GM21576 (cell line): ENCODE measurements at regions not wholly inside any gene's neighbourhood (a gene's known extent, or its start where the extent isn't known, plus 50 kb on each side); places are given as distances from the start of the nearest gene placed in this dataset.
A peak's percentile ranks its signal among the peaks of the same experiment; 100 is the strongest.

ENCODE experiments used
- ATAC-seq: cut with Tn5 transposase; IDR thresholded peaks from one replicate; pipeline ENCODE4 v1.9.1; 2021; ENCODE audit warnings: mild to moderate bottlenecking, moderate library complexity; ENCODE audit not compliant: unreplicated experiment

DNA sequence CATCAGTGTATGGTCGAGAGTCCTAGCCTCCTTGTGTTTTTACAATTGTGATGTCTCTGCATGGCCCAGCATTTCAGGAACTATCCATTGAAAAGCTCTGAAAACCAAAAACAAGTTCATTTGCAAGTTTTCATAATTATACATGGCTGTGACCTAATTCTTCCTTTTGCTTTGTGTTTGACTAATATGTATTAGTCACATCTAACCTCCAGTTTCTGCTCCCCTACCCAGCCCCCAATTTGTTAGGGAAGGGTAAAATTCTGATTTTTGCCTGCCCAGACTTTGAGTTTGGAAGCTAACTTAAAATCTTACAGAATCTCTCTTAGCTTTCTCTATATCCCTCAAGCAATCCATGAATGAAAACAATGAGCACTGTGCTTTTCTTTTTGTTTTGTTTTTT lies 128.2 kb upstream of the SEMA6A start:
- ATAC-seq = no peak

DNA sequence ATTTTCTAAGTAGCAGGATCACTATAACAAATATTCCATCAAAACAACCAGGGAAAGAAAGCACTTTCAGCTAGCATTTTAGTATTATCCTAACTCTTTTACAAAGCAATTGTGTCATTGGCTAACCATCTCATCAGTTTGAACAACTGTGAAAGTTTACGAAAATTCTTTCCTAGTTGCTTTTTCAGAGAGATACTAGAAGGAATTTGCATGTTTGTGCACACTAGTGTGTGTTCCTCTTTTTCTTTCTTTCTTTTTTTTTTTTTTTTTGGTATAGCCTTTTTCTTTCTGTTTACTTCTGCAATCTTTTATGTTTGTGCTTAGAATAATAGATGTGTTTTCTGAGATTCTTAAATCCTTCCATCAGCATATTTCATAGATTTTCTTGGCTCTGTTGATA lies 124.7 kb upstream of the SEMA6A start:
- ATAC-seq = no peak

DNA sequence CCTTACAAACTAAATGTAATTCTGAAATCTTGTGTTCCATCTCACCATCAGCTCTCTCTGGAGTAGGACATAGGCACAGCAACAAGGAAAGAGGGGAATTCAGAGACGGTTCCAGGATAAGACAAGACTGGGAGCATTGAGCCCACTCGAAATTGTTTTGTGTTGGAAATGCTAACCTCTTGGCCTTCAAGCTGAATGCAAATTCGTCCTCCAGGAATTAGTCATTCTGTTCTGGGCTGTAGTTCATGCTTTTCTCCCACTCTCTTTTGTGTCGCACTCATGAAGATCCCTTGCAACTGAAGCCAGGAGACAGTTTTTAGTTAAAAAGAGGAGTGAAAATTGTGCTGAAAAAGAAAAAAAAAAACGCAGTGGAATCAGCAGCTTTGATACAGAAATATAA lies 121.7 kb upstream of the SEMA6A start:
- peak; percentile 70 for ATAC-seq

DNA sequence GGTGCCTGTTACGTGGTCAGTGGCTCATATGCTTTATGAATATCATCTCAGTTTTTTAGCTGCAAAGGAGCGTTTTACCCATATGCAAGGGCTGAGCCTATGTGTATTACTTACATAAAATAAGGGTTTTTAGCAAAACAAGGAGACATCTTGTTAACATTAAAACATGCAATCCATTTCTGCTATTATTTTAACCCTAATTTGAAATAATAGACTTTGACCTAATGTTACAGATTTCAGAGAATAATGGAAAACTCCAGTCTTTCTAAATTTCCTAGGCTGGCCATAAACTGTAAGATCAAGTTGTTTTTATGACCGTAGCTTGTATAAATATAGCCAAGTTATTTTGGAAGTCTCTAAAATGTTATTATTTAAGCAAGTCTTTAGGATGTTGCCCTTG lies 121.1 kb upstream of the SEMA6A start:
- no peak for ATAC-seq

DNA sequence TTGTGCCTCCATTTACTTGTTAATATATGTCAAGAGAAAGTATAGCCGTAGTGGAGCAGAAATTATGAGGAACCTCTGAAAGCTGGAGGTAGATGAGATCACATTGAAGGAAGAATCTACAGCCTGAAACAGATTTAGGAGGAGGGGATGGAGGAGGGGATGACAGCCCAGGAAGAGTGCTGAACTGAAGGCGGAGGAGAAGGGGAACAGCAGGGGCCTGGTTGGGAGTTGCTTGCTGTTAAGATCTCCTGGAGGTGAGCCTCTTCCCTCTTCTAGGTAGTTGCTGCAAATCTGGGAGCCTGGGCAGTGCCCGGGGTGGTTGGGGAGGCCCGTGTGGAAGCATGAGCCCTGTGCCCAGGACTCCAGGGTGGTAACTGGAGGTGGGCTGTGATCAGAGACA lies 111.8 kb upstream of the SEMA6A start:
- no peak for ATAC-seq

DNA sequence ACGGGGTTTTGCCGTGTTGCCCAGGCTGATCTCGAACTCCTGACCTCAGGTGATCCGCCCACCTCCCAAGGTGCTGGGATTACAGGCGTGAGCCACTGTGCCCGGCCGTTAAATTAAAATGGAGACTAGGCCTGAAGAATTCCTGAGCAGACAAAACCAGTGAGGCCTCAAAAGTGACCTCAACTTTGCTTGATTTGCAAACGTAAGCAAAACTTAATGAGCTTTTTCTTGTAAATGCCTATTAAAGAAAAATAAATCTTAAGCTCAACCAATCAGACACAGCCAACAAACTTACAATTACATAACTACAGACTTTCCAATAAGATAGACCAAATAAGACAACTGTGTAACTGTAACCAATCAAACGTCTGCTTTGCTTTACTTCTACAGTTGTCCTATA lies 111.3 kb upstream of the SEMA6A start:
- ATAC-seq = no peak

GRCh38 chr5:116685069-116685468 lies 110.4 kb upstream of the SEMA6A start:
- no peak for ATAC-seq

- peak; percentile 97 for ATAC-seq
These were observed 106.9 kb upstream of the SEMA6A start for GRCh38 chr5:116681334-116682013.

DNA sequence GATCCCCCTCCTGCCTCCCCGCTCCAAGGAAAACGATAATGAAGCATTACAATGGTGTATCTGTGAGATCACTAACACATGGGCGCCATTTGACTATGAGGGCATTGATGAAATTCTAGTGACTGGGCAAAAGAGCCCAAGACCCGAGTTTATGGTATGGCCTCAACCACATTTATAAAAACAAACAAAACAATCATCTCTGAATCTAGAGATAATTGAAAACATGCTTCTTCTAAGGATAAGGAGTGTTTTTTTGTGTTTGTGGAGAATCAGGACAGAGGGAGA lies 100.9 kb upstream of the SEMA6A start:
- no peak for ATAC-seq

- no peak for ATAC-seq
These were observed 100.4 kb upstream of the SEMA6A start for GRCh38 chr5:116674881-116675625.

- ATAC-seq = no peak
These were observed 98.8 kb upstream of the SEMA6A start for GRCh38 chr5:116673453-116673852.

DNA sequence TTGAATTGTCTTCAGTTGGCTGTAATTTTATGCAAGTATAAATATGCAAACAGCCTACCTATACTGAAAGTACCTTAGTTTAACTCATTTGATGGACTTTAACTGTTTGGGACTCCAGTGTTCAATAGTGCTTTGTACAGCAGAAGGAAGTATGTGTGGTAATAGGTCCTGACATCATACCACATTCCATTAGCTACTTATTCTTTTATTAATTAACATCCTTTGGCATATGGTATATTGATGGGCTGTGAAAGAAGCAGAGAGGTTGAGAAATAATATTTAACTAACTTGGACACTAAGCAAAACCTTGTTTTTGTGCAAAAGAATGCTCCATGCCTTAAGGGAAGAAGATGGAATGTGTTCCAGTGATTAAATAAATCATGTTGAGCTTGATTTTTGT lies 97.6 kb upstream of the SEMA6A start:
- ATAC-seq = no peak

GRCh38 chr5:116671211-116671736 lies 96.7 kb upstream of the SEMA6A start:
- peak; percentile 97 for ATAC-seq

DNA sequence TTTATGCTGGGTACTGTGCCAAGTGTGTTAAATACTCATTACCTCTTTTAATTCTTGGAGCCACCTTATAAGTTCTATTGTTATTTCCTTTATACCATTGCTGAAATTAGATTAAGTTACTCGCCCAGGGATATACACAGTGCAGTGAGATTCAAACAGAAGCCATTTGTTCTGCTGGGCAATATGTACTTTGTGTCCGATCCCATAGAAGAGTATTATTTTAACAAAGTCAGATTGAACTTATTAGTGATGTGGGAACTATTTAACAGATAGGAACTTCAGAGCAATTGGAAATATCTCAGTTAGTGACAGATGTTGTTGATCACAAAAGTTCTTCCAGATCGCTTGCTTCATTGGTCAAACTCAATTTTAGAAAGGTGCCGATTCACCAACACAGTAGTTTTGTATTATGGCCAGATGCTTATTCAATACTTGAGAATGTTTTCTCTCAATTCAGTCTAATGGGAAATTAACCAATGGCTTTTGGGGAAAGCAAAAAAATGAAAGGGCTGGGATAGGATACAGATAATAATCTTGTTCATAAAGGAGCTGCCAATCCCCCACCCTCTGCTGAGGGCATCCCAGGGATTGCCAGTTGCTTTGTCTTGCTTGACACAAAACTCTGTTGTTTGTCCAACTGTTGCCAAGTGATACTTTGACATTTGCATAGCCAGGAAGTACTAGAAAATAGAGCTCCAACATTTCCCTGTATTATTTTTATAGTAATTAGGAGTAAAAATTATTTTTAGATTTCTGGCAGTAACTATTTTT lies 94.8 kb upstream of the SEMA6A start:
- no peak for ATAC-seq

DNA sequence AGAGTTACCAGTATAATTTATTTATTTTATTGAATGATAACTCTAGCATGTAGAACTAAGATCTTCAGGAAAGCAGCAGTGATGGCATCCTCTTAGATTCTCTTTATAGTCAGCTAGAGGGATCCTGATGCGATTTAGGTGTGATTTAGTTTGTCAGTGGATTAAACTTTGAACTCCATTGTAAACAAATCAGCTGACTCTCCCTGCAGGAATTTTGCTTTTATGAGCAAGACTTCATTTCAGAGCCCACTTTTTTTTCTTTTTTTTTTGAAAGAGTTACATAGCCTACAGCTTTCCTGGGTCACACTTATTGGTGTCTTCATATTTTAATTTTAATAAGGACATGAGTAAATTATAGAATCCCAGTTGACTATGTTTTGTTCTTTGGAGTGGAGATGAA lies 93.8 kb upstream of the SEMA6A start:
- no peak for ATAC-seq

DNA sequence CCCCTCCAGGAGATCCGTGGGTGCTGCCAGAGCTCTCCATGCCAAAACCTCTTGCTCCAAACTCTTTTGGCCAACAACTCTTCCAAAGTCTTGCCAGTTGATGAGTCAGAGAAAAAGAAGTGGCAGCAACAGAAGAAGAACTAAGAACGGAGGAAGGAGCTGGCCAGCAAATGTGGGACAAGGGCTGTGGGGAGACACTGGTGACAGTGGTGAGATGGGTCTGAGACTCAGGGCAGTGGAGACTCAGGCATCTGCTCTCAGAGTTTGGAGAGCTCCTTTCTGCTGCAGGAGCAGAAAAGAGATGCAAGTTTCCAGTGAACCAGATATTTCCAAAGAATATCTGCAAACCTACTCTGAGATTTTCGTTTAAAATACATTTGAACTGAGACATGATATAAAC lies 92.3 kb upstream of the SEMA6A start:
- ATAC-seq = no peak

- ATAC-seq = no peak
These were observed 90.4 kb upstream of the SEMA6A start for GRCh38 chr5:116664988-116665387.

GRCh38 chr5:116663081-116663480 lies 88.5 kb upstream of the SEMA6A start:
- ATAC-seq = no peak

DNA sequence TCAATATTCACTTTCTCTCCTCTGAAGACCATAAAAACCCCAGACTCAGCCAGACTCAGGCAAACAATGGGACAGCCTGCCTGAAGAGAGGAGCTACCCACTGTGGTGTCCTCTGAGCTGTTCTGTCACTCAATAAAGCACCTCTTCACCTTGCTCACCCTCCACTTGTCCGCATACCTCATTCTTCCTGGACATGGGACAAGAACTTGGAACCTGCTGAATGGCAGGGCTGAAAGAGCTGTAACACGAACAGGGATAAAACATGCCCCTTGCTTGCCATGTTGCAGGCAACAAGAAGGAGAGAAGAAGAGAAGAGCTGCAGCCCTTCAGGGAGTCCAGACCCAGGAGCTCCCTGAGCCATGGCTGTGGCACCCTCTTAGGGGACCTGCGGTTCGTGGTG lies 86.8 kb upstream of the SEMA6A start:
- no peak for ATAC-seq

GRCh38 chr5:116660929-116661328 lies 86.3 kb upstream of the SEMA6A start:
- no peak for ATAC-seq

DNA sequence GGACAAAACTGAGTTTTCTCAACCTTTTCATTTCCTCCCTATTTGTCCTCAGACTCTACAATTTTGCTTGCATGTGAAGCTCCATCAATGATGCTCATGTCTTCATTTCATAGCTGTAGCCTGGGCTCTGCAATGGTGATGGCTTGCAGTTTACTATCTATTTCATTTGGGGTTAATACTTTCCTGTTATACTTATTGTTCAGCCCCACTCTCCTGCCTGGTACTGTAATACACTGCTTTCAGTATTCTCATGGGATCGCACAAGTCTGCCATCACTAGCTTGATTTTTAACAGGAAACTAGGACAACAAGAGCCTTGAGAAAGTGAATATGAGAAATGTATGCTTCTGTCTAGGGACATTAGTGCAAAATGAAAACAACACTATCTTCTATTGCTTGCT lies 84.2 kb upstream of the SEMA6A start:
- no peak for ATAC-seq

- no peak for ATAC-seq
These were observed 83.5 kb upstream of the SEMA6A start for GRCh38 chr5:116658141-116658540.
